ENCODE measurements at regions not wholly inside any gene's neighbourhood (a gene's known extent, or its start where the extent isn't known, plus 50 kb on each side); places are given as distances from the start of the nearest gene placed in this dataset.

DNA sequence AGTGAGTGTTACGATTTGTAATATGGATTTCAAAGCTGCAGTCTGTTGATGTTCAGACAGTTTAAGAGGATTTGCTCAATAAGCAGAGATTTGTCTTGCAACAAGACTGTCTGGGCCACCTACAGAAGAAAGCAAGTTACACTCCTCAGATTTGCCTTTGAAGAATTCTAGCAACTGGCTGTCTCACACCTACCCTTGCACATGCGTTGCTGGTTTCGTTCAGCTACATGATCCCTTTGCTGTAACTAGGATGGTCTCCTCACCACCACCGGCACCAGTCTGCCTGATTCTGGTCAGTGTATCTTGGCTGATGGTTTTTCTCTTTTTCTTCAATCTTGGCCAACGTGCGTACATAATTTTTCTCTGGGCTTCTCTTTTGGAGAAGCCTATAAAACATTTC is 172.7 kb upstream of the LCORL start:
- no peaks in the 10 kb centered on the region for H4K20me1 ChIP-seq (ENCODE audit: control insufficient read depth, insufficient read depth)
- H3K27me3 ChIP-seq (replicated peaks in 1 of 2; ENCODE audit: control insufficient read depth in 2 of 2, insufficient read depth in 2 of 2, low read length in 1 of 2), result no peaks in the 10 kb centered on the region
- 18% methylated on average over 6 of the region's 6 CpGs for WGBS (ENCODE audit: insufficient coverage, insufficient replicate concordance, low lambda C conversion rate, missing lambda C conversion rate)
- no peak overlapping the region for H3K9ac ChIP-seq (ENCODE audit: control insufficient read depth, insufficient read depth, low read length)
- no peaks in the 10 kb centered on the region for H3K4me1 ChIP-seq (ENCODE audit: control insufficient read depth, insufficient read depth, low read length)
- ChIA-PET POLR2A (no interaction called here), RAD21 (ENCODE audit: unreplicated experiment) (no interaction called here), SMC1A (ENCODE audit: uncharacterized antibody, unreplicated experiment) (interaction anchor here (1.1 kb wide), 1 partner anchor 10 kb away, joined by 3 read pairs; no protein-coding TSS in a partner anchor), CTCF (no interaction called here)
- no peak overlapping the region for H3K4me3 ChIP-seq
- no peak overlapping the region for H3K27ac ChIP-seq (ENCODE audit: control insufficient read depth, insufficient read depth)
- TF ChIP-seq ZBED1 (IDR thresholded peaks at IDR 0.05; ENCODE audit: borderline replicate concordance) (no peak), IKZF1 (conservative IDR thresholded peaks at IDR 0.05) (no peak), NR2F1 (conservative IDR thresholded peaks at IDR 0.05) (no peak), BRCA1 (IDR thresholded peaks at IDR 0.05; ENCODE audit: low read depth, low read length) (no peak), JUNB (IDR thresholded peaks at IDR 0.05) (no peak), USF2 (IDR thresholded peaks at IDR 0.05; ENCODE audit: borderline replicate concordance, low read depth, low read length) (no peak), EED (IDR thresholded peaks at IDR 0.05; ENCODE audit: low read depth) (no peak), MTA2 (IDR thresholded peaks at IDR 0.05; ENCODE audit: low read depth) (no peak), HDGF (IDR thresholded peaks at IDR 0.05) (no peak), RCOR1 (conservative IDR thresholded peaks at IDR 0.05; ENCODE audit: low read depth, low read length) (no peak)
- no peak for ATAC-seq
- FAIRE-seq, result no peak
- H3K4me2 ChIP-seq (ENCODE audit: control insufficient read depth, insufficient read depth), result no peak overlapping the region
- H3K36me3 ChIP-seq (ENCODE audit: control insufficient read depth in 2 of 2, insufficient read depth in 2 of 2, low read length in 1 of 2), result no peaks in the 10 kb centered on the region
- no peak for DNase-seq (ENCODE audit: low read depth, low spot score)
- no TSS peak for BruUV-seq (replicated peaks)
- H3K79me2 ChIP-seq (ENCODE audit: control insufficient read depth, insufficient read depth, low read length), result no peaks in the 10 kb centered on the region
- H3K9me3 ChIP-seq (replicated peaks; ENCODE audit: control insufficient read depth, insufficient read depth, low read length), result no peaks in the 10 kb centered on the region
- intact Hi-C loops (cut with micrococcal nuclease; ENCODE audit: unreplicated experiment), result no loop called here
- in situ Hi-C loops (cut with MboI), result no loop called here
- no peak overlapping the region for H2AFZ ChIP-seq (ENCODE audit: control insufficient read depth, low read depth, low read length)

GRCh38 chr4:18192901-18193300 is 171.3 kb upstream of the LCORL start:
- ChIA-PET CTCF (no interaction called here), RAD21 (ENCODE audit: unreplicated experiment) (no interaction called here), POLR2A (no interaction called here), SMC1A (ENCODE audit: uncharacterized antibody, unreplicated experiment) (no interaction called here)
- H2AFZ ChIP-seq (ENCODE audit: control insufficient read depth, low read depth, low read length), result no peak overlapping the region
- no peak overlapping the region for H3K4me2 ChIP-seq (ENCODE audit: control insufficient read depth, insufficient read depth)
- no peaks in the 10 kb centered on the region for H3K4me1 ChIP-seq (ENCODE audit: control insufficient read depth, insufficient read depth, low read length)
- 3% methylated on average over 3 of the region's 3 CpGs for WGBS (ENCODE audit: insufficient coverage, insufficient replicate concordance, low lambda C conversion rate, missing lambda C conversion rate)
- H3K79me2 ChIP-seq (ENCODE audit: control insufficient read depth, insufficient read depth, low read length), result no peaks in the 10 kb centered on the region
- no peak for FAIRE-seq
- no peak overlapping the region for H3K4me3 ChIP-seq
- DNase-seq (ENCODE audit: low read depth, low spot score), result no peak
- no peaks in the 10 kb centered on the region for H4K20me1 ChIP-seq (ENCODE audit: control insufficient read depth, insufficient read depth)
- intact Hi-C loops (cut with micrococcal nuclease; ENCODE audit: unreplicated experiment), result no loop called here
- TF ChIP-seq MTA2 (IDR thresholded peaks at IDR 0.05; ENCODE audit: low read depth) (no peak), IRF3 (IDR thresholded peaks at IDR 0.05) (no peak), BHLHE40 (IDR thresholded peaks at IDR 0.05; ENCODE audit: borderline replicate concordance in 1 of 2, low read depth in 2 of 2, low read length in 1 of 2) (no peak), TCF12 (IDR thresholded peaks at IDR 0.05; ENCODE audit: low read depth, low read length) (no peak)
- H3K27me3 ChIP-seq (replicated peaks in 1 of 2; ENCODE audit: control insufficient read depth in 2 of 2, insufficient read depth in 2 of 2, low read length in 1 of 2), result no peaks in the 10 kb centered on the region
- no peaks in the 10 kb centered on the region for H3K36me3 ChIP-seq (ENCODE audit: control insufficient read depth in 2 of 2, insufficient read depth in 2 of 2, low read length in 1 of 2)
- no peak overlapping the region for H3K9ac ChIP-seq (ENCODE audit: control insufficient read depth, insufficient read depth, low read length)
- in situ Hi-C loops (cut with MboI), result no loop called here
- BruUV-seq (replicated peaks), result no TSS peak
- no peak overlapping the region for H3K27ac ChIP-seq (ENCODE audit: control insufficient read depth, insufficient read depth)
- no peaks in the 10 kb centered on the region for H3K9me3 ChIP-seq (replicated peaks; ENCODE audit: control insufficient read depth, insufficient read depth, low read length)
- no peak for ATAC-seq

Data from GM12878 (cell line).